Neural progenitor cell (in vitro differentiated cells): ENCODE measurements at regions not wholly inside any gene's neighbourhood (a gene's known extent, or its start where the extent isn't known, plus 50 kb on each side); places are given as distances from the start of the nearest gene placed in this dataset.

Experiments
- DNase-seq: peaks from one replicate; pipeline ENCODE4 v3.0.0-alpha.2; 2016; ENCODE audit warnings: low spot score
- H2AFZ ChIP-seq: fragments of 200-600 bp; sonication (generic); replicated peaks from 2 replicates; pipeline ENCODE4 v1.6.1; 2016; ENCODE audit warnings: antibody characterized with exemption
- H3F3A ChIP-seq: fragments of 200-600 bp; sonication (generic); 2 replicates; pipeline ENCODE4 v1.6.1; 2016; ENCODE audit warnings: antibody characterized with exemption, low read depth
- H3K27ac ChIP-seq: fragments of 200-600 bp; sonication (generic); 2 replicates; pipeline ENCODE4 v1.5.1; 2016; ENCODE audit warnings: mild to moderate bottlenecking
- H3K27me3 ChIP-seq: fragments of 200-600 bp; sonication (generic); 2 replicates; pipeline ENCODE4 v1.6.1; 2016; ENCODE audit warnings: mild to moderate bottlenecking, moderate library complexity
- H3K36me3 ChIP-seq: fragments of 200-600 bp; sonication (generic); 2 replicates; pipeline ENCODE4 v1.5.1; 2016
- H3K4me1 ChIP-seq: fragments of 200-600 bp; sonication (generic); 2 replicates; pipeline ENCODE4 v1.6.1; 2016; ENCODE audit warnings: mixed run types
- H3K4me2 ChIP-seq: fragments of 200-600 bp; sonication (generic); 2 replicates; pipeline ENCODE4 v1.6.1; 2016
- H3K4me3 ChIP-seq: fragments of 200-600 bp; sonication (generic); 2 replicates; pipeline ENCODE4 v1.5.1; 2016
- H3K79me2 ChIP-seq: fragments of 200-600 bp; sonication (generic); 2 replicates; pipeline ENCODE4 v1.6.1; 2016; ENCODE audit warnings: low read depth
- H3K9ac ChIP-seq: fragments of 200-600 bp; sonication (generic); 2 replicates; pipeline ENCODE4 v1.6.1; 2016
- H3K9me3 ChIP-seq: fragments of 200-600 bp; sonication (generic); 2 replicates; pipeline ENCODE4 v1.5.1; 2016; ENCODE audit warnings: low read depth
- H4K20me1 ChIP-seq: fragments of 200-600 bp; sonication (generic); 2 replicates; pipeline ENCODE4 v1.6.1; 2016; ENCODE audit warnings: low read depth
- H3K27ac Mint-ChIP-seq: 3 replicates; pipeline ENCODE4 v1.8.0; 2021; ENCODE audit warnings: mixed read lengths
- H3K27me3 Mint-ChIP-seq: 2 replicates; pipeline ENCODE4 v1.8.0; 2022; ENCODE audit warnings: low read depth, mild to moderate bottlenecking, inconsistent platforms, moderate library complexity, mixed read lengths; ENCODE audit not compliant: insufficient read depth
- H3K36me3 Mint-ChIP-seq: 3 replicates; pipeline ENCODE4 v1.8.0; 2021; ENCODE audit warnings: mixed read lengths
- H3K4me1 Mint-ChIP-seq: 3 replicates; pipeline ENCODE4 v1.8.0; 2021; ENCODE audit warnings: mixed read lengths
- H3K4me3 Mint-ChIP-seq: 3 replicates; pipeline ENCODE4 v1.8.0; 2021; ENCODE audit warnings: mild to moderate bottlenecking, moderate library complexity, mixed read lengths
- H3K9me3 Mint-ChIP-seq: 3 replicates; pipeline ENCODE4 v1.8.0; 2020; ENCODE audit warnings: mixed read lengths
- CTCF ChIP-seq: fragments of 200-600 bp; sonication (generic); IDR thresholded peaks from 2 replicates; pipeline ENCODE4 v1.5.1; 2017; ENCODE audit warnings: antibody characterized with exemption, mild to moderate bottlenecking
- EZH2 ChIP-seq: fragments of 200-600 bp; sonication (generic); IDR thresholded peaks from 2 replicates; pipeline ENCODE4 v1.6.1; 2017; ENCODE audit warnings: antibody characterized with exemption, mild to moderate bottlenecking, moderate library complexity
- EZH2phosphoT487 ChIP-seq: fragments of 200-600 bp; sonication (generic); IDR thresholded peaks from 2 replicates; pipeline ENCODE4 v1.6.1; 2017; ENCODE audit warnings: antibody characterized with exemption

- no peak overlapping the region for H3K4me2 ChIP-seq
- no peaks in the 10 kb centered on the region for H4K20me1 ChIP-seq
- no peak for TF ChIP-seq EZH2phosphoT487
- no peak for TF ChIP-seq EZH2
- no peak for TF ChIP-seq CTCF
- H3K4me3 ChIP-seq = no peak overlapping the region
- no peak overlapping the region for H3K4me3 Mint-ChIP-seq
- H3K36me3 Mint-ChIP-seq = no peaks in the 10 kb centered on the region
- H3K4me1 ChIP-seq = peaks cover 1% of the 10 kb centered on the region
- H3F3A ChIP-seq = no peaks in the 10 kb centered on the region
- no peak for DNase-seq
- H3K27me3 ChIP-seq = no peaks in the 10 kb centered on the region
- H3K36me3 ChIP-seq = peaks cover 2% of the 10 kb centered on the region
- no peak overlapping the region for H3K9ac ChIP-seq
- H3K9me3 Mint-ChIP-seq = no peaks in the 10 kb centered on the region
- peaks cover 4% of the 10 kb centered on the region for H3K27me3 Mint-ChIP-seq
- no peak overlapping the region for H3K27ac Mint-ChIP-seq
- H2AFZ ChIP-seq = no peak overlapping the region
- H3K27ac ChIP-seq = no peak overlapping the region
- H3K79me2 ChIP-seq = no peaks in the 10 kb centered on the region
- no peaks in the 10 kb centered on the region for H3K9me3 ChIP-seq
- peaks cover 9% of the 10 kb centered on the region for H3K4me1 Mint-ChIP-seq
Measured at GRCh38 chr20:6693178-6693807, 74.2 kb upstream of the BMP2 start.

GRCh38 chr20:6692566-6693173, 74.8 kb upstream of the BMP2 start:
- no peaks in the 10 kb centered on the region for H3K27me3 ChIP-seq
- H3K9me3 ChIP-seq = no peaks in the 10 kb centered on the region
- H4K20me1 ChIP-seq = no peaks in the 10 kb centered on the region
- H3K4me3 ChIP-seq = no peak overlapping the region
- H3K4me2 ChIP-seq = no peak overlapping the region
- no peak overlapping the region for H3K9ac ChIP-seq
- peaks cover 2% of the 10 kb centered on the region for H3K36me3 ChIP-seq
- H3K4me3 Mint-ChIP-seq = peak overlapping the region; percentile 3
- H3F3A ChIP-seq = no peaks in the 10 kb centered on the region
- H3K27me3 Mint-ChIP-seq = peaks cover 4% of the 10 kb centered on the region
- peak; percentile 8 for DNase-seq
- no peaks in the 10 kb centered on the region for H3K9me3 Mint-ChIP-seq
- no peak for TF ChIP-seq EZH2
- no peak for TF ChIP-seq EZH2phosphoT487
- TF ChIP-seq CTCF = no peak
- H2AFZ ChIP-seq = no peak overlapping the region
- peaks cover 8% of the 10 kb centered on the region for H3K4me1 Mint-ChIP-seq
- no peak overlapping the region for H3K27ac ChIP-seq
- H3K27ac Mint-ChIP-seq = no peak overlapping the region
- no peaks in the 10 kb centered on the region for H3K79me2 ChIP-seq
- no peaks in the 10 kb centered on the region for H3K4me1 ChIP-seq
- H3K36me3 Mint-ChIP-seq = no peaks in the 10 kb centered on the region

- Mint-ChIP-seq H3K27me3 (no peaks in the 10 kb centered on the region), H3K27ac (no peak overlapping the region), H3K36me3 (no peaks in the 10 kb centered on the region), H3K9me3 (no peaks in the 10 kb centered on the region), H3K4me1 (peaks cover 8% of the 10 kb centered on the region), H3K4me3 (no peak overlapping the region)
- Histone ChIP-seq H3K27ac (no peak overlapping the region), H3K4me1 (no peaks in the 10 kb centered on the region), H3K27me3 (no peaks in the 10 kb centered on the region), H3K4me3 (no peak overlapping the region), H3K36me3 (peaks cover 2% of the 10 kb centered on the region), H3K9ac (no peak overlapping the region), H3K4me2 (no peak overlapping the region), H4K20me1 (no peaks in the 10 kb centered on the region), H3F3A (no peaks in the 10 kb centered on the region), H3K79me2 (no peaks in the 10 kb centered on the region), H3K9me3 (no peaks in the 10 kb centered on the region), H2AFZ (no peak overlapping the region)
- TF ChIP-seq CTCF = no peak
- no peak for TF ChIP-seq EZH2phosphoT487
- TF ChIP-seq EZH2 = no peak
- no peak for DNase-seq
Measured at GRCh38 chr20:6691516-6691915, 76.0 kb upstream of the BMP2 start.
